ENCODE measurements at regions not wholly inside any gene's neighbourhood (a gene's known extent, or its start where the extent isn't known, plus 50 kb on each side); places are given as distances from the start of the nearest gene placed in this dataset.

DNA sequence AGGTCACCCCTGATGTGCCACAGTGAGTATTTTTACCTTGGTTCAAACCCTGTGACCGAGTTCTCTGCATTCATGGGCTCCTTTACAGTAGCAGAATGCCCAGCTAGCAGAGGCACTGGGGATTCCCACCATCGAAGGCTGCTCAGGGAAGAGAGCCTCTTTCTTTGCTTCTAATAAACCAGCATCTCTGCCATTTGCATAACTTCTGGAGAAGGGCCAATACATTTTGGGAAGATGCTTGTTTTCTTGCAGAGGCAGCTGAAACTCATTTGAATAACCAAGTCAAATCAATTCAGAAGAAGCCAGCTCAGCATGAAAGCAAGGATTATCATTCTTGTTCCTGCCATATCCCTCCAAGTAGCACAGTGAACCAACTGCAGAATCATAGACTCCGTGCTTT is 82.9 kb upstream of the WDR11 start:
- Mint-ChIP-seq H3K36me3 (no peaks in the 10 kb centered on the region), H3K27ac (no peak overlapping the region), H3K9me3 (no peaks in the 10 kb centered on the region), H3K4me3 (no peak overlapping the region), H3K4me1 (peaks cover 24% of the 10 kb centered on the region), H3K27me3 (ENCODE audit: low read depth) (no peaks in the 10 kb centered on the region; the same call in 1 of the 2 replicates)
- TF ChIP-seq, protein P1, sequence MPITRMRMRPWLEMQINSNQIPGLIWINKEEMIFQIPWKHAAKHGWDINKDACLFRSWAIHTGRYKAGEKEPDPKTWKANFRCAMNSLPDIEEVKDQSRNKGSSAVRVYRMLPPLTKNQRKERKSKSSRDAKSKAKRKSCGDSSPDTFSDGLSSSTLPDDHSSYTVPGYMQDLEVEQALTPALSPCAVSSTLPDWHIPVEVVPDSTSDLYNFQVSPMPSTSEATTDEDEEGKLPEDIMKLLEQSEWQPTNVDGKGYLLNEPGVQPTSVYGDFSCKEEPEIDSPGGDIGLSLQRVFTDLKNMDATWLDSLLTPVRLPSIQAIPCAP (CRISPR knock-in tag; IDR thresholded peaks at IDR 0.05) = no peak
- TF ChIP-seq ELF4 (CRISPR knock-in tag; IDR thresholded peaks at IDR 0.05; ENCODE audit: low read depth) = no peak
- TF ChIP-seq SMAD4 (CRISPR knock-in tag; IDR thresholded peaks at IDR 0.05) = no peak
- TF ChIP-seq ETV6 (CRISPR knock-in tag; IDR thresholded peaks at IDR 0.05) = no peak
- TF ChIP-seq NFATC4 (CRISPR knock-in tag; IDR thresholded peaks at IDR 0.05) = no peak
- TF ChIP-seq, protein P2, sequence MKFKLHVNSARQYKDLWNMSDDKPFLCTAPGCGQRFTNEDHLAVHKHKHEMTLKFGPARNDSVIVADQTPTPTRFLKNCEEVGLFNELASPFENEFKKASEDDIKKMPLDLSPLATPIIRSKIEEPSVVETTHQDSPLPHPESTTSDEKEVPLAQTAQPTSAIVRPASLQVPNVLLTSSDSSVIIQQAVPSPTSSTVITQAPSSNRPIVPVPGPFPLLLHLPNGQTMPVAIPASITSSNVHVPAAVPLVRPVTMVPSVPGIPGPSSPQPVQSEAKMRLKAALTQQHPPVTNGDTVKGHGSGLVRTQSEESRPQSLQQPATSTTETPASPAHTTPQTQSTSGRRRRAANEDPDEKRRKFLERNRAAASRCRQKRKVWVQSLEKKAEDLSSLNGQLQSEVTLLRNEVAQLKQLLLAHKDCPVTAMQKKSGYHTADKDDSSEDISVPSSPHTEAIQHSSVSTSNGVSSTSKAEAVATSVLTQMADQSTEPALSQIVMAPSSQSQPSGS (CRISPR knock-in tag; IDR thresholded peaks at IDR 0.05; ENCODE audit: borderline replicate concordance, low read depth) = no peak
- no peak for TF ChIP-seq SOX15 (CRISPR knock-in tag; IDR thresholded peaks at IDR 0.05)
- no peak for TF ChIP-seq ZNF671 (CRISPR knock-in tag; IDR thresholded peaks at IDR 0.05)
- no peak for TF ChIP-seq KAT7 (CRISPR knock-in tag; IDR thresholded peaks at IDR 0.05; ENCODE audit: borderline replicate concordance)
- CTCF ChIA-PET = no interaction called here
- DNase-seq (ENCODE audit: low spot score) = no peak
- POLR2A ChIA-PET = no interaction called here
- no peak for ATAC-seq

DNA sequence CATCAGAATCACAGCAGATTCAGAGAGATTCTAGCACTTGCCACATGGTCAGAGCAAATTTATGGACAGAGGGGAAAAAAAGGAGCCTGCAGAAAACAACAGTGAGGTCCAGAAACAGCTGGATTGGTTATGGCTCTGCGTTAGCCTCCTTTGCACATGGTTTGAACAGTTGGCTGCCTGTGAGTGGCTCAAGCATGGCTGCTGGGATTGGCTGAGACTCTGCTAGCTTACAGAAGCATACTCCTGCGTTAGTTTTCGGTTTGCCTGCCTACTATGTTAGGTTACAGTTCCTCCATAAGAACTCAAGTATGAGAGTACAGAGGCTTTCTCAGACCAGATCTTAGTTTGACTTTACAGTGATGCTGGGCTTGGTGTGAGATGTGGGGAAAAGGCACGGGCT is 80.7 kb upstream of the WDR11 start:
- DNase-seq (ENCODE audit: low spot score) (no peak), ATAC-seq (no peak)
- H3K36me3 Mint-ChIP-seq = no peaks in the 10 kb centered on the region
- CTCF ChIA-PET = no interaction called here
- H3K27ac Mint-ChIP-seq = no peak overlapping the region
- no peak overlapping the region for H3K4me3 Mint-ChIP-seq
- H3K4me1 Mint-ChIP-seq = peaks cover 12% of the 10 kb centered on the region
- no peaks in the 10 kb centered on the region for H3K9me3 Mint-ChIP-seq
- no peaks in the 10 kb centered on the region; the same call in 1 of the 2 replicates for H3K27me3 Mint-ChIP-seq (ENCODE audit: low read depth)
- TF ChIP-seq, protein P3, sequence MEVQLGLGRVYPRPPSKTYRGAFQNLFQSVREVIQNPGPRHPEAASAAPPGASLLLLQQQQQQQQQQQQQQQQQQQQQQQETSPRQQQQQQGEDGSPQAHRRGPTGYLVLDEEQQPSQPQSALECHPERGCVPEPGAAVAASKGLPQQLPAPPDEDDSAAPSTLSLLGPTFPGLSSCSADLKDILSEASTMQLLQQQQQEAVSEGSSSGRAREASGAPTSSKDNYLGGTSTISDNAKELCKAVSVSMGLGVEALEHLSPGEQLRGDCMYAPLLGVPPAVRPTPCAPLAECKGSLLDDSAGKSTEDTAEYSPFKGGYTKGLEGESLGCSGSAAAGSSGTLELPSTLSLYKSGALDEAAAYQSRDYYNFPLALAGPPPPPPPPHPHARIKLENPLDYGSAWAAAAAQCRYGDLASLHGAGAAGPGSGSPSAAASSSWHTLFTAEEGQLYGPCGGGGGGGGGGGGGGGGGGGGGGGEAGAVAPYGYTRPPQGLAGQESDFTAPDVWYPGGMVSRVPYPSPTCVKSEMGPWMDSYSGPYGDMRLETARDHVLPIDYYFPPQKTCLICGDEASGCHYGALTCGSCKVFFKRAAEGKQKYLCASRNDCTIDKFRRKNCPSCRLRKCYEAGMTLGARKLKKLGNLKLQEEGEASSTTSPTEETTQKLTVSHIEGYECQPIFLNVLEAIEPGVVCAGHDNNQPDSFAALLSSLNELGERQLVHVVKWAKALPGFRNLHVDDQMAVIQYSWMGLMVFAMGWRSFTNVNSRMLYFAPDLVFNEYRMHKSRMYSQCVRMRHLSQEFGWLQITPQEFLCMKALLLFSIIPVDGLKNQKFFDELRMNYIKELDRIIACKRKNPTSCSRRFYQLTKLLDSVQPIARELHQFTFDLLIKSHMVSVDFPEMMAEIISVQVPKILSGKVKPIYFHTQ (CRISPR knock-in tag; IDR thresholded peaks at IDR 0.05) = no peak
- TF ChIP-seq TEAD1 (CRISPR knock-in tag; IDR thresholded peaks at IDR 0.05) (no peak), ZNF423 (CRISPR knock-in tag; IDR thresholded peaks at IDR 0.05) (no peak), IRF2 (CRISPR knock-in tag; IDR thresholded peaks at IDR 0.05; ENCODE audit: borderline replicate concordance, low read depth) (no peak), NR1H2 (CRISPR knock-in tag; IDR thresholded peaks at IDR 0.05) (no peak), NR2C2 (CRISPR knock-in tag; IDR thresholded peaks at IDR 0.05) (no peak), RORB (CRISPR knock-in tag; IDR thresholded peaks at IDR 0.05) (no peak)
- TF ChIP-seq, protein P4, sequence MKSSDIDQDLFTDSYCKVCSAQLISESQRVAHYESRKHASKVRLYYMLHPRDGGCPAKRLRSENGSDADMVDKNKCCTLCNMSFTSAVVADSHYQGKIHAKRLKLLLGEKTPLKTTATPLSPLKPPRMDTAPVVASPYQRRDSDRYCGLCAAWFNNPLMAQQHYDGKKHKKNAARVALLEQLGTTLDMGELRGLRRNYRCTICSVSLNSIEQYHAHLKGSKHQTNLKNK (CRISPR knock-in tag; IDR thresholded peaks at IDR 0.05) = no peak
- TF ChIP-seq, protein P5, sequence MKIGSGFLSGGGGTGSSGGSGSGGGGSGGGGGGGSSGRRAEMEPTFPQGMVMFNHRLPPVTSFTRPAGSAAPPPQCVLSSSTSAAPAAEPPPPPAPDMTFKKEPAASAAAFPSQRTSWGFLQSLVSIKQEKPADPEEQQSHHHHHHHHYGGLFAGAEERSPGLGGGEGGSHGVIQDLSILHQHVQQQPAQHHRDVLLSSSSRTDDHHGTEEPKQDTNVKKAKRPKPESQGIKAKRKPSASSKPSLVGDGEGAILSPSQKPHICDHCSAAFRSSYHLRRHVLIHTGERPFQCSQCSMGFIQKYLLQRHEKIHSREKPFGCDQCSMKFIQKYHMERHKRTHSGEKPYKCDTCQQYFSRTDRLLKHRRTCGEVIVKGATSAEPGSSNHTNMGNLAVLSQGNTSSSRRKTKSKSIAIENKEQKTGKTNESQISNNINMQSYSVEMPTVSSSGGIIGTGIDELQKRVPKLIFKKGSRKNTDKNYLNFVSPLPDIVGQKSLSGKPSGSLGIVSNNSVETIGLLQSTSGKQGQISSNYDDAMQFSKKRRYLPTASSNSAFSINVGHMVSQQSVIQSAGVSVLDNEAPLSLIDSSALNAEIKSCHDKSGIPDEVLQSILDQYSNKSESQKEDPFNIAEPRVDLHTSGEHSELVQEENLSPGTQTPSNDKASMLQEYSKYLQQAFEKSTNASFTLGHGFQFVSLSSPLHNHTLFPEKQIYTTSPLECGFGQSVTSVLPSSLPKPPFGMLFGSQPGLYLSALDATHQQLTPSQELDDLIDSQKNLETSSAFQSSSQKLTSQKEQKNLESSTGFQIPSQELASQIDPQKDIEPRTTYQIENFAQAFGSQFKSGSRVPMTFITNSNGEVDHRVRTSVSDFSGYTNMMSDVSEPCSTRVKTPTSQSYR (CRISPR knock-in tag; IDR thresholded peaks at IDR 0.05) = no peak
- TF ChIP-seq, protein P6, sequence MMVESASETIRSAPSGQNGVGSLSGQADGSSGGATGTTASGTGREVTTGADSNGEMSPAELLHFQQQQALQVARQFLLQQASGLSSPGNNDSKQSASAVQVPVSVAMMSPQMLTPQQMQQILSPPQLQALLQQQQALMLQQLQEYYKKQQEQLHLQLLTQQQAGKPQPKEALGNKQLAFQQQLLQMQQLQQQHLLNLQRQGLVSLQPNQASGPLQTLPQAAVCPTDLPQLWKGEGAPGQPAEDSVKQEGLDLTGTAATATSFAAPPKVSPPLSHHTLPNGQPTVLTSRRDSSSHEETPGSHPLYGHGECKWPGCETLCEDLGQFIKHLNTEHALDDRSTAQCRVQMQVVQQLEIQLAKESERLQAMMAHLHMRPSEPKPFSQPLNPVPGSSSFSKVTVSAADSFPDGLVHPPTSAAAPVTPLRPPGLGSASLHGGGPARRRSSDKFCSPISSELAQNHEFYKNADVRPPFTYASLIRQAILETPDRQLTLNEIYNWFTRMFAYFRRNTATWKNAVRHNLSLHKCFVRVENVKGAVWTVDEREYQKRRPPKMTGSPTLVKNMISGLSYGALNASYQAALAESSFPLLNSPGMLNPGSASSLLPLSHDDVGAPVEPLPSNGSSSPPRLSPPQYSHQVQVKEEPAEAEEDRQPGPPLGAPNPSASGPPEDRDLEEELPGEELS (CRISPR knock-in tag; IDR thresholded peaks at IDR 0.05) = no peak
- TF ChIP-seq, protein P7, sequence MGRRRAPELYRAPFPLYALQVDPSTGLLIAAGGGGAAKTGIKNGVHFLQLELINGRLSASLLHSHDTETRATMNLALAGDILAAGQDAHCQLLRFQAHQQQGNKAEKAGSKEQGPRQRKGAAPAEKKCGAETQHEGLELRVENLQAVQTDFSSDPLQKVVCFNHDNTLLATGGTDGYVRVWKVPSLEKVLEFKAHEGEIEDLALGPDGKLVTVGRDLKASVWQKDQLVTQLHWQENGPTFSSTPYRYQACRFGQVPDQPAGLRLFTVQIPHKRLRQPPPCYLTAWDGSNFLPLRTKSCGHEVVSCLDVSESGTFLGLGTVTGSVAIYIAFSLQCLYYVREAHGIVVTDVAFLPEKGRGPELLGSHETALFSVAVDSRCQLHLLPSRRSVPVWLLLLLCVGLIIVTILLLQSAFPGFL (CRISPR knock-in tag; IDR thresholded peaks at IDR 0.05; ENCODE audit: borderline replicate concordance) = no peak
- POLR2A ChIA-PET = no interaction called here
